Activated CD4-positive, alpha-beta T cell treated with anti-CD3 and anti-CD28 coated beads for 24 hours (primary cell): ENCODE measurements at regions not wholly inside any gene's neighbourhood (a gene's known extent, or its start where the extent isn't known, plus 50 kb on each side); places are given as distances from the start of the nearest gene placed in this dataset.
"Not testable (repeated sequence)": the region's sequence is repeated elsewhere in the genome, so short reads cannot be mapped to it uniquely, and the experiment has no call there.

Experiments used
- DNase-seq, 2 donors: peaks; one replicate each; pipeline ENCODE4 v3.0.0-alpha.2; 2020; ENCODE audit warnings: low read depth in 2 of 2

DNA sequence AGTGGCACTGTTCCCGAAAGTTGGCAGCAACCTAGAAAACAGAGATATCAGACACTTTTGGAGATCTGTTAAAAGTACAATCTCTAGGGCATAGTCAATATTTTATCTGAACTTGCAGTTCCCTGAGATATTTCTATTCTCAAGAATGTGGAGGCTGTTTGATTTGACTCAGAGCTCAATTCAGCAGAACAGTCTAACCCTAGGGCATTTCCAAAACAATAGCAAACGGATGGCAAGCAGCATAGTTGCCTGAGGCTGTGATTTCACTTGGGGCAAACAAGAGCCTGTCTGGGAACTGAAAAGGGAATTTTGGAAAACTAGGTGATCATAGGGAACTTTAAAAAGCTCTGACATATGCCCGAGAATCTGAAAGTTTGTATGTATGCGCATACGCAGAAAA lies 772.8 kb upstream of the LRRTM1 start:
- DNase-seq: no peak

DNA sequence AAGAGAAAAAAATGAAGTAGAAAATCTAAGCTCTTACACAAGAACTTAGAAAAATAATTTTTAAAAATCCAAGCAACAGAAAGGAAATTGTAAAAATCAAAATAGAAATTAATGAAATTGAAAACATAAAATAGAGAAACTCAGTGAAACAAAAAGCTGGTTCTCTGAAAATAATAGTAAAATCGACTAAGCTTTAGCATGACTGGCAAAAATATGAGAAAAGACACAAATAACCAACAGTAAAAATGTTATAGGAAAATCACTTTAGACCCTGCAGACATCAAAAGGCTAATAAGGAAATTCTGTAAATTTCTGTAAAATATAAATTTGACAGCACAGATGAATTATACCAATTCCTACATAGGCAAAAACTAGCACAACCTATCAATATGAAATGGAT lies 768.9 kb upstream of the LRRTM1 start:
- DNase-seq: no peak

DNA sequence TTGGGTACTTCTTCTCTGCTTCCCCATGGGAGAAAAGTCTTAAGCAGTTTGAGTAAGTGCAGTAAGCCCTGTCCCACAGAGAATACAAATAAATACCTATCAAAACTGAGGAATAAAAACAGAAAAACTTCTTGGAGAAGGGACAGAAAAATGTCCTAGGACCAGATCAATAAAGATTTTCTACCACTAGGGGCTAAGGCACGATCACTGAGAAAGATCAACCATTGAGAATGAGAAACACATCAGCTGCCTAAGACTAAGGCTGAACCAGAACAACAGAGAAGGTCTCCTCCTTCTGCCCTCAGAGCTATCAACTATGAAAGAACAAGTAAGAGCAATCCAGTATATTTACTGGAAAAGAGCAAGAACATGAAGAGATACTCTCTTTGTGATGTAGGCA lies 763.6 kb upstream of the LRRTM1 start:
- no peak for DNase-seq

DNA sequence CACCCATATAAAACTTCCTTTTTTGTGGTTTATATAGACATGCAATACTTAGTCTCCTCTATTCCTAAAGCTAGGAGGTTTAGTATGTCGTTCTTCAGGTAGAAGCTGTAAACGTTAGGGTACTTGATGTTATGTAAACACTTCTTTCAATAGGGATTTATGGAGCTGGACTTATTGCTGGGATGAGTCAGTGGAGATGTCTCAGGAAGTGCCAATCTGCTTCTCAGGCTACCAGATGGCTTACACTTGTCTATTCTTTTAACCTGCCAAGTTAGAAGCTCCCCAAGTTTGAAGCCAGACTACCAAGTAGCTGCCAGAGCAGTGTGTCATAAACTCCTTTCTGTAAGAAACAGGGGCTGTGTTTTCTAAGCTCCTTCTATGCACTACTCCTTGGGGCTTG lies 756.5 kb upstream of the LRRTM1 start:
- DNase-seq: no peak

DNA sequence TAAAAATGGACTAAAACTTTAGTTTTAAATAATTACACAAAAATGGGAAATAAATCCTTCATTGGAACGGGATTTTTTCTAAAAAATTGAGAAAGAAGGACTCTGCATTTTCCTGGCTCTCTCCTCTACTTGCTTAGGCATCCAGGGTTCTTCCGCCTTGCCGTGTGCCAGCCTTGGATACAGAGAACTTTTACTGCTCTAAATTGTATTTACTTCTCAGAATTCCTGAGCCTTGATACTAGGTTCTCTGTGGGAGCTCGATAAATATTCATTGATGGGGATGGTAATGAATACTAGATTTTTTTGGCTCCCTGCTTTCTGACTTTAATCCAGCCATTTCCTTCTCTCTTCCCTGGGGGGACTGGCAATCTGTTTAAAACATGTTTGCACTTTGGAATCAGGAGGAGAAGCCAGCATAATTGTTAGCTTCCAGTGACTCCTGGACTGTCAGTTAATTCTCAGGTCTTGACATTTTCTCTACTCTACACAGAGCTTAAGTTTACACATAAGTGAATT lies 746.1 kb upstream of the LRRTM1 start:
- DNase-seq: no peak

DNA sequence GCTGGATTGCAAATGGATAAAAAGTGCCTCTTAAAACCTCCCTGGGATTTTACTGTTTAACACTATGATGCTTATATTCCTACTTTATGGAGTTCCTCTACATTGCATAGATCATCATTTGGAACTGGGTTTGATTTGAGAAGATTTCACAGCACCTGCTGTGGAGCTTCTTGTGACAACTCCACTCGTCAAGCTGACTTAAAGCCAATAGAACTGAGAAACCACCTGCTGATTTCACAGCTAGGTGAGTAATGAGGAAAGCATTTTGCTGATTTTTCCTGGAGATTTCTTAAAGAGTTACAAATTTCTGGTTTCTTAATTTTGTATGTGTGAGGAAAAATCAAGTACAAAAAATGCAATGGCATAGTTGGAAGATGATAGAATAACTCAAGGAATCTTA lies 739.1 kb upstream of the LRRTM1 start:
- DNase-seq: no peak

DNA sequence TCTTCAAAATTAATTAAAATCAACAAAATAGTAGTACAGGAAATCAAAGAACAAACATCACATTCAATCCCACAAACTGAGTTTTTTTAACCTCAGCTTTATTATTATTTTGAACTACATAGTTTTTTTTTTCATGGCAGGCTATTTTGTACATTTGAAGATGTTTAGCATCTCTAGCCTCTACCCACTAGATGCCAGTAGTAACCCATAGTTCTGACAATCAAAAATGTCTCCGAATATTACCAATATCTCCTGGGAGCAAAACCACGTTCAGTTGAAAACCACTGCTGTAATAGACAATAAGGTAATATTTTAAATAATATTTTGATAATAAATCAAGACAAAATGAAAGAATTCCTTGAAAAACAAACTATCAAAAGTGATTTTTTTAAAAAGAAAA lies 702.6 kb upstream of the LRRTM1 start:
- DNase-seq: no peak

DNA sequence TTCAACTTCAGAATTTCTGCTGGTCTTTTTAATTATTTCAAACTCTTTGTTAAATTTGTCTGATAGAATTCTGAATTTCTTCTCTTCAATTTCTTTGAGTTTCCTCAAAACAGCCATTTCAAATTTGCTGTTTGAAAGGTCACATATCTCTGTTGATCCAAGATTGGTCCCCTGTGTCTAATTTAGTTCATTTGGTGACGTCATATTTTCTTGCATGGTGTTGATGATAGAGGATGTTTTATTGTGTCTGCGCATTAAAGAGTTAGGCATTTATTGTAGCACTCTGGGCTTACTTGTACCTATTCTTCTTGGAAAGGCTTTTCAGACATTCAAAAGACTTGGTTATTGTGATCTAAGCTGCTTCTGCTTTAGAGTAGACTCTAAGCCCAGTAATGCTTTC lies 698.4 kb upstream of the LRRTM1 start:
- DNase-seq: no peak

DNA sequence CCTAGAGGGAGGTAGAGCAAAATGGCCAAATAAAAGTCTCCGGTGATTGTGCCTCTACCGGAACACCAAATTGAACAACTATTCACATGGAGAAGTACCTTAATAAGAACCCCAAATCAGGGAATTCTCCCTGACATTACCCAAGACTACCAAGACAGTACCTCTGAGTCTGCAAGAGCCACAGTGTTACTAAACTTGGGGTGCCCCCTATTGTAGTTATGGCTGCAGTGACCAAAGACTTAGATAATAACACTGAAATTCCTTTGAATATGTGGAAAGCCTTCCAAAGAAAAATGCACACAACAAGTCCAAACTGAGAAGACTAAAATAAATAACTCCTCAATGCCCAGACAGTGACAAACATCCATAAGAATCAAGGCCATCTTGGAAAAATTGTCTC lies 682.9 kb upstream of the LRRTM1 start:
- no peak for DNase-seq

DNA sequence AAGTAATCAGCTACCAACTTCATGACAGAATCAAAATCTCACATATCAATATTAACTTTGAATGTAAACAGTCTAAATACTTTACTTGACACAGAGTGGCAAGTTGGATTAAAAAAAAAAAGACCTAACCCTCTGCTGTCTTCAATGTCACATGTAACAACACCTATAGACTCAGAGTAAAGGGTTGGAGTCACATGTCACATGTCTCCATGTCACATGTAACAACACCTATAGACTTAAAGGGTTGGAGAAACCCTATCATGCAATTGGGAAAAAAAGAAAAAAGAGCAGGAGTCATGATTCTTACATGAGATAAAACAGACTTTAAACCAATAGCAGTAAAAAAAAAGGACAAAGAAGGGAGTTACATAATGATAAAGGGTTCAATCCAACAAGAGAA lies 665.3 kb upstream of the LRRTM1 start:
- no peak for DNase-seq

DNA sequence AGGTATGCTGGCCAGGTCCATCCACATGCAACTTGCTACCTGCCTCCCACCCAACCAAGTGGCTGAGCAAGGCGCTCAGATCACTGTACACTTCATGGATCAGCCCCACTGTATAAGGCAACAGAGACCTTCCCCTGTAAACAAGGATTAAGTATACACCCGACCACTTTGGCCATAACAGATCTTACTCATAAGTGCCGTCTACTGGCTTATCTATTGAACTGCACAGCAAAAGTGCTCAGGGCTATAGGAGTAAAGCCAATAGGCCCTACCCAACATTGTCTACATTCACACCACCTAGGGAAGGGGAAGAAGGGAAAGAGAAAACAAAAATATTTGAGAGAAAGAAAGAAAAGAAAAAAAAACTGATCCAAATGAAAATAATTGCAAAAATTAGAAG lies 663.9 kb upstream of the LRRTM1 start:
- no peak for DNase-seq

DNA sequence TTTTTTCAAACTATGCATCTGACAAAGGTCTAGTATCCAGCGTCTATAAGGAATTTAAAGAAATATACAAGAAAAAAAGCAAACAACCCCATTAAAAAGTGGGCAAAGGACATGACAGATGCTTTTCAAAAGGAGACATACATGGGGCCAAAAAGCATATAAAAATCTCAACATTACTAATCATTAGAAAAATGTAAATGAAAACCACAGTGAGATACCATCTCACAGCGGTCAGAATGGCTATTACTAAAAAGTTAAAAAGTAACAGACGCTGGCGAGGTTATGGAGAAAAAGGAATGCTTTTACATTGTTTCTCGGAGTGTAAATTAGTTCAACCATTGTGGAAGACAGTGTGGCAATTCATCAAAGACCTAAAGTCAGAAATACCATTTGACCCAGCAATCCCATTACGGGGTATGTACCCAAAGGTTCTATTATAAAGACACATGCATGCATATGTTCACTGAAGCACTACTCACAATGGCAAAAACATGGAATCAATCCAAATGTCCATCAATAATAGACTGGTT lies 643.1 kb upstream of the LRRTM1 start:
- DNase-seq: no peak

DNA sequence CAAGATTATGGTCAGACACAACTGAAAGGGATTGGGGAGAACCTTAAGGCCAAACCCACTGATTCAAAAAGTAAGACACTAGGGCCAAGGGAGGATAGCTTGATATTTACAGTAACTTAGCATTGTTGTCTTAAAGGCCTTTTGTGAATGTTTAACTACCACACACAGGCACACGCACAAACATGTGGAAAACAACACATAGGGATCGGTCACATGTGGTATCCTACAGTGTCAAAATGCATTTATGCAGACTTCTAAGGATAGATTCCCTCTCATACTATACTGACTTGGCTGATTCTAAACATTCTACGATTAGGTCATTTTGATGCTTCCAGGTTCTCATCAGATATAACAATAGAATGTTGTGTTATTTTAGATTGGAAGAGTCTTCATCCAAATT lies 638.9 kb upstream of the LRRTM1 start:
- DNase-seq: no peak

DNA sequence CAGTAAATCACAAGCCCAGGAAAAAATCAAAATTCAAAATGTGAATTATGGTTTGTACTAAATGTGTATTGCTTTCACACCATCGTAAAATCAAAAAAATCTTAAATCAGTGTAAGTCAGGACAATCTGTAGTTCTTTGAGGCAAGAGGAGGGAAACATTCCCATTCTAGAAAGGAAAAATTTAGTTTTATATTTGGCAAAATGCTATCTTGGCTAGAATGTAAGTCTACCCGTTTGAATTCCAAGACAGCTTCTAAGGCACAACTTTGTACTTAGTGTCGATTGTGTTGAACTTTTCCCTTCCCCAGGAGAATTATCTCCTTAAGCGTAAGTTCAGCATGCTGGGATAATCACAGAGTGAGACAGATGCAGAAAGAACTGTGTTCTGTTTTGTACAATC lies 638.2 kb upstream of the LRRTM1 start:
- no peak for DNase-seq

DNA sequence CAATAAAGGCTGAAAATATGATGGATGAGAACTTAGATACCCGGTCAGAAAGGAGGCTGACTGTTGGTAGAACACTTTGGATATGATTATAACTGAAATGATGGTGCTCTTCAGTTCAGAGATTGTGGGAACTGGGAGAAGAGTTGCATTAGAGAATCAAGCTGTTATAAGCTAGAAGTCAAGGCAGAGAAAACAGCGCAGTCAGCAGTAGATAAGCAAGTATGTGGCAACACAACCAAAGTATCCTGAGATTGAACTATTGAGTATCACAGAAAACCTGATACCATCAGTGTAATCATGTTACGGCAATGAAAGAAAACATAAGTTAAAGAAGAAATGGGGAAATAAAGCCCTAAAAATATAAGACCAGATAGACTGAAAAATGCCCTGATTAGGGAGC lies 633.9 kb upstream of the LRRTM1 start:
- DNase-seq: no peak

DNA sequence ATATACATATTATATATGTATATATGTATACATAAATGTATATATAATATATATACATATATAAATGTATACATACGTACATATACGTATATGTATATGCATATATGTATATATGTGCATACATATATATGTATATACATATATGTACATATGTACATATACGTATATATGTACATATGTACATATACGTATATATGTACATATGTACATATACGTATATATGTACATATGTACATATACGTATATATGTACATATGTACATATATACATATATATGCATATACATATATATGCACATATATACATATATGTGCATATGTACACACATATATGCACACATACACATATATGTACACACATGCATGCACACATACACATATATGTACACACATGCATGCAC lies 627.3 kb upstream of the LRRTM1 start:
- not testable (repeated sequence) for DNase-seq

DNA sequence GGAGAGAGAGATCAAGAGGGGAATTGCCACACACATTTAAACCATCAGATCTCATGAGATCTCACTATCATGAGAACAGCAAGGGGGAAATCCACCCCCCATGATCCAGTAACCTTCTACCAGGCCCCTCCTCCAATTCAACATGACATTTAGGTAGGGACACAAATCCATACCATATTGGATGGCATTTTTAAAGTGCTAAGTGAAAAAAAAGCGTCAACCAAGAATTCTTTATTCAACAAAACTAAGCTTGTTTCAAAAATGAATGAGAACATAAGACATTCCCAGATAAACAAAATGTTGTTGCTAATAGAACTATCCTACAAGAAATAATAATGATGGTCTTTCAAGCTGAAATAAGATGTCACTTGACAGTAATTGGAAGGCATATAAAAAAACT lies 626.2 kb upstream of the LRRTM1 start:
- no peak for DNase-seq

DNA sequence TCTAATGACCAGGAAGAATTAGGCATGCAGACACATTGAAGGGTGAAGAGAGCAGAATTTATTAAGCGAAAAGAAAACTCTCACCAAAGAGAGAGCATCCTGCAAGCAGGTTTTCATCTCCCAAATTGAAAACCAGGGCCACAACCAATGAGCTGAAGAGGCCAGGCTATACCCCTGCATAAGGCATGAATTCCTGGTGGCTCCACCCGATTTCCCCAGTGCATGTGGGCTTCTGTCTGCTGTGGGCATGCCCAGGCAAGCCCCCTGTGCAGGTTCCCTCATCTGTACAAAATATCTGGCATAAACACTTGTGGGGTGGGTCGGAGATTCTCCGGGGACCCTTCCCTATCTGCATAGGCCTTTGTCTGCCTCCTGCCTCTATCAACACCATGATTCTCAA lies 621.6 kb upstream of the LRRTM1 start:
- no peak for DNase-seq

DNA sequence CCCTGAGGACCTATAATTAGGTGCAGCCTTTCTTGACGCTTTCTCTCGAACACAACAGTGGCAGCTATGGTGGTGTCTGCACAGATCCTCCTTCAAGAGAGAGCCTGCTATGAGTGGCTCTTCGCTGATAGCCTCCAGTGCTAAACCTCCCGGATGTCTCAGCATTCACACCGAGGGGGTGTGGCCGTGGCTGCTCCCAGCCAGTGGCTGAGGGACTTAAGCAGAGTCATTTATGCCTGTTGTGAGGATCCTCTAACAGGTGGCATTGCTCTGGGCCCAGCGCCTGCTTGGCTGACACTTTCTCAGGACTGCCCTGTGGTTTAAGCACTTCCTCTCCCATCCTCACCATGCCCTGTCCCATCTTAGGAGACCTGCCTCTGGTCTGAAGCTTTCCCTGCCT lies 592.0 kb upstream of the LRRTM1 start:
- no peak for DNase-seq

DNA sequence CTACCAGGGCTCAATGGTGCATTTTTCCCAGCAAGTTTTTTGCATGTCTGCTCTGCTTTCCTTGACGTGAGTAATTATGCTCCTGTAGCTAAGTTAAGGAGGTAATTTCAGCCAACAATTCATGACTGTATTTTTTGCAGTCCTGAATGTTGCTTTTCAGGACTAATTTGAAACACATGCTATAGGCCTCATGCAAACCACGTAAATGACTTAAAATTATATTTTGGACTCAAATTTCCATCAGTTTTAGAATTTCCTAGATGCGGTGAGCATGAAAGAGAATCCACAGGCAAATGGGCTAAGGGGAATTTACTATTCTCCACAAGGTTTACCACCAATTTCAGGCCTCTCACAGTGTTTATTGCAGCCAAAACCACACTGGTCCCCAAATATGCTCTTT lies 589.9 kb upstream of the LRRTM1 start:
- no peak for DNase-seq

DNA sequence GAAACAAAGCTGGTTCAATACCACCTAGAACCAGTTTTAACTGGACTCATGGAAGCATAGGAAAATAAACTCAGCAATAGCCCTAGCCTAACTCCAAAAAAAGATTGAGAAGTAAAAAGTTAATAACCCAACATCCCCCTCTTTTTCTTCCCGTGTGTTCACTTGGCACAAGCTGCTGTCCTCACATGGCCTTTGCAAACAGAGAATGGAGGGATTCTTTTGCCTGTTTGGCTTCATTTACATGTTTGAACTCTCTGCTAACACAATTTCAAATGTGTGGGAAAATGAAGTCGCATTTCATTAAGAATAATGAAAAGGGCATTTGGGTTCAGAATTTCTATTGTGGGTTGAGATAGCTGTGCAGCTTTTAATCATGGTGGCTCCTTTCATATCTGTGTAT lies 589.2 kb upstream of the LRRTM1 start:
- DNase-seq: no peak

DNA sequence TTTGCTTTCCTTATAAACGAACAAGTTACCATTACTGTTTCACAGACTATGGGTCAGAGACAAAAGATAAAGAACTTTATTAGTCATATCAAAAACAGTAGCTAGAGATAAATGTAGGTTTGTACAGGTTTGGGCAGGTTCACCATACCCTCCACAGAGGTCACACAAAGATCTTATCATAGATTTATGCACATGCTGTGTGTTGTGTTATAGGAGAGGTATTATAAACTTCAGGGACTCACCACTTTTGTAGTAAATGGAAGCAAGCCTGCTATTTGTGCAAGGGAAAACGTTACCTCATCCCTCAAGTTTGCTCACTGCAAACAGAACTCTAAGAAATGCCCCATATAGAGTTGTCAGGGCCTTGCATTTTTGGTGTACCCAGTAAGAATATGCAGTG lies 584.5 kb upstream of the LRRTM1 start:
- DNase-seq: no peak

DNA sequence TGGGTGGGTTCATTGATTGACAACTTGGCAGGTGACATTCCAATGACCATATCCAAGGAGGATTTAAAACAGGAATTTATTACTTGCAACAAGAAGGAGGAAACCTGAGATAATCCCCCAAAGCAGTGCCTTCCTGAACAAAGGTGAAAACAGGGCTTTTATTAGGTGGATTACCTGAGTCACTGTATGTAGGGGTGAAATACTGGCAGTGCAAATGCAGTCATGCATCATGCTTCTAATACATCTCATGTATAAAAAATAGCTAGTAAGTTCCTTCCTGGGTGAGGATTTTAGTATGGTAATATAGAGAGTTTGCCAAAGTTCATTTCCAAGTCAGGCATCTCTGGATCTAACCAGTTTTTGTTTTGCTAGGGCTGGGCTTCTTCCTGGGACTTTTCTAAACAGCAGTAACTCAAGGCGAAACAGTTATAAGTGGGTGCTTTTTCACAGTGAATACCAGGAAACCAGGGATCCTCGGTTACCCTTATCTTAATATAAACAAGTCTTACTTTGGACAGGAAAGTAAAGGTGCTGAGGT lies 583.4 kb upstream of the LRRTM1 start:
- DNase-seq: no peak

DNA sequence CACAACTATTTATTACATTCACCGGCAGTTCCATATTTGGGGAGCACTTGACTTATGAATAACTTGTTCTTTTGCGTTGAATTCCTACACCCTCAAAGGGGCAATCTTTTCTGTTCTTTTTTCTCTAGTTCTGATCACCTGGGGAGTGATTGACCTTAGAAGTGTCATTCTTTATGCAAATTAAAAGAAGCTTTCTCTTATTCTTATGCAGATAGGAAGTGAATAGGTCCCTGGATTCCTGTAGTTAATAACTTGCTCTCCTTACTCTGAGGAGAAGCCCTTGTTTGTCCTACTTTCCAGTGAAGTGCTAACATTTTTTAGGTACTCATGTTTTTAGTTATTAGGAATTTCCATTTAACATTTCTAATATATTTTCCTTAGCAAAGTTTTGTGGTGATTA lies 569.8 kb upstream of the LRRTM1 start:
- DNase-seq: no peak
